A204.1 (cell line): ENCODE measurements at regions not wholly inside any gene's neighbourhood (a gene's known extent, or its start where the extent isn't known, plus 50 kb on each side); places are given as distances from the start of the nearest gene placed in this dataset.

Experiments used
- FAIRE-seq: peaks from 2 replicates; lab custom pipeline; 2012; peaks lifted over from hg19 to GRCh38; lab: Jason Lieb, UNC

- no peak for FAIRE-seq
These were observed 484.9 kb downstream of the EPM2A start for GRCh38 chr6:145250436-145250835.

GRCh38 chr6:145252737-145253136, 482.6 kb downstream of the EPM2A start:
- FAIRE-seq: no peak

GRCh38 chr6:145254649-145255401, 480.5 kb downstream of the EPM2A start:
- no peak for FAIRE-seq

- no peak for FAIRE-seq
These were observed 477.6 kb downstream of the EPM2A start for GRCh38 chr6:145257704-145258103.

GRCh38 chr6:145258122-145258521, 477.2 kb downstream of the EPM2A start:
- FAIRE-seq: no peak

GRCh38 chr6:145260484-145261175, 474.7 kb downstream of the EPM2A start:
- FAIRE-seq: no peak

GRCh38 chr6:145261758-145262157, 473.6 kb downstream of the EPM2A start:
- peak; percentile 9 for FAIRE-seq

- FAIRE-seq: no peak
These were observed 472.5 kb downstream of the EPM2A start for GRCh38 chr6:145262771-145263170.

GRCh38 chr6:145263778-145264211, 471.5 kb downstream of the EPM2A start:
- no peak for FAIRE-seq

GRCh38 chr6:145266432-145267075, 468.8 kb downstream of the EPM2A start:
- FAIRE-seq: no peak

- FAIRE-seq: no peak
These were observed 468.0 kb downstream of the EPM2A start for GRCh38 chr6:145267076-145267867.

- no peak for FAIRE-seq
These were observed 464.9 kb downstream of the EPM2A start for GRCh38 chr6:145270464-145270863.

GRCh38 chr6:145271040-145271439, 464.3 kb downstream of the EPM2A start:
- no peak for FAIRE-seq

- FAIRE-seq: no peak
These were observed 463.7 kb downstream of the EPM2A start for GRCh38 chr6:145271577-145271976.

- FAIRE-seq: no peak
These were observed 463.1 kb downstream of the EPM2A start for GRCh38 chr6:145272246-145272645.

- FAIRE-seq: no peak
These were observed 462.2 kb downstream of the EPM2A start for GRCh38 chr6:145273136-145273535.

GRCh38 chr6:145274083-145274482, 461.2 kb downstream of the EPM2A start:
- no peak for FAIRE-seq

GRCh38 chr6:145275019-145275418, 460.3 kb downstream of the EPM2A start:
- no peak for FAIRE-seq

GRCh38 chr6:145275787-145276186, 459.5 kb downstream of the EPM2A start:
- no peak for FAIRE-seq

- no peak for FAIRE-seq
These were observed 458.6 kb downstream of the EPM2A start for GRCh38 chr6:145276756-145277155.

GRCh38 chr6:145277358-145278086, 457.8 kb downstream of the EPM2A start:
- FAIRE-seq: no peak
